Coronary artery (tissue), 2 donors: ENCODE measurements at regions not wholly inside any gene's neighbourhood (a gene's known extent, or its start where the extent isn't known, plus 50 kb on each side); places are given as distances from the start of the nearest gene placed in this dataset.

Experiments used
- DNase-seq: peaks from one replicate; pipeline ENCODE4 v3.0.0-alpha.2; 2017; ENCODE audit warnings: low spot score
- H3K27ac ChIP-seq, 2 donors: fragments of 200-600 bp; sonication (generic); one replicate each; pipeline ENCODE4 v1.5.1; 2016 to 2019
- H3K4me3 ChIP-seq: fragments of 200-600 bp; sonication (generic); 2 replicates; pipeline ENCODE4 v1.5.1; 2016; ENCODE audit warnings: mild to moderate bottlenecking, moderate library complexity
- CTCF ChIP-seq: fragments of 200-600 bp; sonication (generic); IDR thresholded peaks from one replicate; pipeline ENCODE4 v1.5.1; 2019; ENCODE audit warnings: antibody characterized with exemption

DNA sequence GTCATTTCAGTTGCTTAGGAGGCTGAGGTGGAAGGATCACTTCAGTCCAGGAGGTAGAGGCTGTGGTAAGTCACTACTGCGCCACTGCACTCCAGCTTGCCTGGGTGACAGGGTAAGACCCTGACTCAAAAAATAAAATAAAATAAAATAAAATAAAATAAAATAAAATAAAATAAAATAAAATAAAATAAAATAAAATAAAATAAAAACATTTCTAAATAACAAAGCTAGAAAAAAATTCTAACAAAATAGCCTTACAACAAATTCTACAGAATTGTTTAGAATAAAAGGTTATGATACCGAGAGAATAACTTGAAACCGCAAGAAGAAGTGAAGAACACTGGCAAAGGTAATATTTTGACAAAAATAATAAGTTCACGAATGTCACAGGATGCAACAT is 794.3 kb downstream of the NR2F2 start:
- no peak overlapping the region for H3K4me3 ChIP-seq
- no peak for TF ChIP-seq CTCF
- H3K27ac ChIP-seq: no peak overlapping the region
- DNase-seq: no peak

- no peak for TF ChIP-seq CTCF
- H3K4me3 ChIP-seq: no peak overlapping the region
- no peak overlapping the region for H3K27ac ChIP-seq
- no peak for DNase-seq
Observed at GRCh38 chr15:97126553-97127233, 796.2 kb downstream of the NR2F2 start.

DNA sequence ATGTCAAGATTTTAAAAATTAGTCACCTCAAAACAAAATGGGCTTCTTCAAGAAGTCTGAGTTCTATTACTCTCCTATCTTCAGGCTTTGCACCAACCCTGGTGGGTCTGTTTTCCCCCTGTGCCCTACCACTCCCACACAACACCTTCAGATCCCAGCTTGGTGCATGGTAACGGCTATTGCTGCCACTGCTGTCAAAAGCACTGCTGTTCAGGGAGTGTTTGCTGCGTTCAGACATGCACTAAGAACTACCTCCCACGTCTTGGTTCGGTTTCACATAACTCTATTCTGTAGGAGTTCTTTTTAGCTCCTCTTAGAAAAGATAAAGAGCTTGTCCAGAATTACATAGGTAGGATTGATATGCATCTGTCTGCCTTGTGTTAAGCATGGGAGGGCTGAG is 799.2 kb downstream of the NR2F2 start:
- Histone ChIP-seq H3K27ac (no peak overlapping the region), H3K4me3 (no peak overlapping the region)
- no peak for DNase-seq
- TF ChIP-seq CTCF: no peak

- no peak for TF ChIP-seq CTCF
- Histone ChIP-seq H3K27ac (no peak overlapping the region), H3K4me3 (no peak overlapping the region)
- no peak for DNase-seq
Observed at GRCh38 chr15:97140216-97140615, 809.7 kb downstream of the NR2F2 start.

- TF ChIP-seq CTCF: no peak
- H3K4me3 ChIP-seq: no peak overlapping the region
- DNase-seq: no peak
- H3K27ac ChIP-seq: no peak overlapping the region
Observed at GRCh38 chr15:97141360-97141759, 810.9 kb downstream of the NR2F2 start.

- no peak overlapping the region for H3K4me3 ChIP-seq
- no peak for TF ChIP-seq CTCF
- H3K27ac ChIP-seq: no peak overlapping the region
- DNase-seq: no peak
Observed at GRCh38 chr15:97141871-97142270, 811.4 kb downstream of the NR2F2 start.

DNA sequence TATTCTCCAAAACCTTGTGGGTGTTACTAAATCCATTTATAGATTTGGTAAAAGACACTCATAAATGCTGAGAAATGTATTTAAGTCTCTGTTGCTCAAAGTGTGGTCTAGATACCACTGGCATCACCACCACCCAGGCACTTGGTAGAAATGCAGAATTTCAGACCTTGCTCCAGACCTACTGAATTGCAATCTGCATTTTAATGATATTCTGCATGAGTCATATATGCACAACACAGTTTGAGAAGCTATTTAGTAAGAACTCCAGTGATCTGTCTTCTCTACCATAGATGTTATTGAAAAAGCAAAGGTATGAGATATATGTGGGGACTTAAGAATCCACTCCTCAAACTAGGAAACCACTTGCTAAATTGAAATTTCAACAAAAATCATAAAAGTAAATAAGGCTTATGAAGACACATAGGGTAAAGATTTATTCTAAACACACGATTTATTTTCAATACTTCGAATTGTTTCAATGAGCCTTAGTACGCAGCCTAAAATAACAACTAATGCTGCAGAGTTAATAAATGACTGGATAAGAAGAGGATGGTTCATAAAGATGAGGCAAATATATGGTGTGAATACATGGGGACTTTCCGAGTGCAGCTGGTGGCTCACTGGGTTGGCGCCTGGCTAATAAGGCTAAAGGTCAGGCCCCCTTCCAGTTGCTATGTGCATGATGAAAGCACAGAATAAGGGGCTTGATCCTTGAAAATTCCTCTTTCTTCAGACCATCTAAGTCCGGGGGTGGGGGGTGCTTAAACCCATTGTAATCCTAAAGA is 813.3 kb downstream of the NR2F2 start:
- no peak for TF ChIP-seq CTCF
- Histone ChIP-seq H3K27ac (no peak overlapping the region), H3K4me3 (no peak overlapping the region)
- no peak for DNase-seq
